HG03439 (cell line): ENCODE measurements at regions not wholly inside any gene's neighbourhood (a gene's known extent, or its start where the extent isn't known, plus 50 kb on each side); places are given as distances from the start of the nearest gene placed in this dataset.

Source experiments
- ATAC-seq: cut with Tn5 transposase; IDR thresholded peaks from one replicate; pipeline ENCODE4 v1.9.1; 2021; ENCODE audit warnings: mild to moderate bottlenecking, moderate library complexity; ENCODE audit not compliant: unreplicated experiment

DNA sequence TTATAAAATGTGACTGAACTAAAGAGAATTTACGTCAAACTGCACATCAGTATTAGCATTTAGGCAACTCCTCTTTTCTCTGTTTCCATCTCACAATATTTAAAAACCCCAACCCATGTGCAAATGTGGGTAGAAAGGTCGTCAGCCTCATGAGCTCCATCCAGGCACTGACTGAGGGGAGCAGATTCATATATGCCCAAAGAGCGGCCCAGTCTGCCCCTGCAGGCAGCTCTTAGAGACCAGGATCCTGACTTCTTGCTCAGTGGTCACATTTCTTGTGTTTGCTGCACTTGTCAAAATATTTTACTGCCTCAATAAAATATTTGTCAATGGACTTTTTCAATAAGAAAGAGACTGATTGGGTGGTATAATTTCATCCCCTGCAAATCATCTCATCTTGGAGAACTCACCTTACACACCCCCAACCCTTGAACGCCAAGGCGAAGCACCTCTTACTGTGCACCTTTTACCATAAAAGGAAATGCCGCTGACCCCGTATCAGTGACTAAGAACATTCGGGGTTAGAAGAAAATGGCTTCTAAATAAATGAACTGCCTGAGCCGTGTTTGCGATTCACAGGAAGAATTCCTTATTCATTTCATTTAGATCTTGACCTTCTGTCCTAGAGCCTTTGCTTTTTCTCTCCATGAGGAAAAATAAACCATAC is 418.8 kb downstream of the BCL11B start:
- ATAC-seq: no peak

DNA sequence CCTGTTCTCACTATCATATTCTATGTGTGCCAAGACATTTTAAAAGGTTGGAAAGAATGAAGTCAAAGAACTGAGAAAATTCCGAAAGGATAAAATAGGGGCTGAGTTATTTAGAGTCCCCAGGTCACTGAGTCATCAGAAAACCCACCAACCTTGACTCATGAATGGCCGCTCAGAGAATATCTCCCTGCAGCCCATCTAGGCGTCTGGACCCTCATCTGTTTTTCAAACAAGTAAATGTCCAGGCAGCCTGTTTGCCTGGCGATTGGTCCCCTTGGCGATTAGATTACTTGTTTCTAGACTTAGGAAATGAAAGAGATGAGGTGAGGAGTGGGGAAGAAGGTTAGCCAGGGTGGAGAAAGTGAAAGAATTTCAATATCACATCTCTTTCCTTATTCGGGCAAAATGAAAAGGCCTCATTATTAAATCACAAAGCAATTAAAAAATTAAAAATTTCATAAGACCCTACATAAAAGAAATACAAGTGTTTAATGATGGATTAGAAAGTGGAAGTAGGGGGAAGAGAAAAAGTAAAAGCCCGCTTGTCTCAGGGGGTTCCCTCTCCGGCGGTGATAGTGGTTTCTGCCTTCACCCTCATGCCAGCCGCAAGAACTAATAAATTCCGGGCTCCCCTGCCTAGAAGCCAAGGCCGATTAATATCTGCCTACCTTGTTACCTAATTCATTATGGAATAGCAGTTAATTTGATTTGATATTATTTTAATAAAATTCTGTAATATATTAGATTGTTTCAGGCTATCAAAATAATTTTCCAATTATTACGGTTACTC is 415.9 kb downstream of the BCL11B start:
- ATAC-seq: no peak

DNA sequence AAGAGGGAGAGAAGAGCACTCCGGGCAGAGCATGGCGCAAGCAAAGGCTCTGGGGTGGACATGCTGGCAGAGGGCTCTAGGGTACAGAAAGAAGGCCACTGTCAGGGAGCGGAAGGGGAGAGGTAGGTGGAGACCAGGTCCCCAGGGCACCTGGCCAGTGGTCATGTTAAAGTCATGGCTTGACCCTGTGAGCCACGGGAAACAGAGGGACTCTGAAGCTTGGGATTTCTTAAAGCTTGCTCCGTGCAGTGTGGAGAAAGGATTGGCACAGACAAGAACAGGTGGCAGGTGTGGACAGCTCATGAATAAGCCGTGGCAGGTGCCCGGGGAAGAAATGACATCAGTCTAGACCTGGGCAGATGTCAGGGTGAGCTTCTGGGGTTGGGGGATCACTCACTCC is 413.8 kb downstream of the BCL11B start:
- no peak for ATAC-seq

DNA sequence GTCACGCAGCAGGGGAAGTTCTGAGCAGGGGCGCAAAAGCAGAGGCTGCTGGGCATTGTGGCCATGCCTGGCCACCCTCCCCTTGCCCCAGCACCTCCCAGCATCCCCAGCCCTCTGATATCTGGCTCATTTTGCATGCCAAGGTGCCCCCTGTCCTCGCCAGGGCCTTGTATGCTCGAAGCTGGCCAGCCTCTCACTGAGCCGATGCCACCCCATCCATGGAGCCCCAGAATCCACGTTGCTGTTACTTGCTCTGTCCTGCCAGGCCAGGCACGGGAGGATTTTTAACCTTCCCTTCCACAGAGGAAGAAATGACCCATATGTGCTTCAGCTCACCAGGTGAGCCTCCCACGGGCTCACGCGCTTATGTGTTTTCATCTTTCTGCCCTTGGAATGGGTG is 413.4 kb downstream of the BCL11B start:
- no peak for ATAC-seq

DNA sequence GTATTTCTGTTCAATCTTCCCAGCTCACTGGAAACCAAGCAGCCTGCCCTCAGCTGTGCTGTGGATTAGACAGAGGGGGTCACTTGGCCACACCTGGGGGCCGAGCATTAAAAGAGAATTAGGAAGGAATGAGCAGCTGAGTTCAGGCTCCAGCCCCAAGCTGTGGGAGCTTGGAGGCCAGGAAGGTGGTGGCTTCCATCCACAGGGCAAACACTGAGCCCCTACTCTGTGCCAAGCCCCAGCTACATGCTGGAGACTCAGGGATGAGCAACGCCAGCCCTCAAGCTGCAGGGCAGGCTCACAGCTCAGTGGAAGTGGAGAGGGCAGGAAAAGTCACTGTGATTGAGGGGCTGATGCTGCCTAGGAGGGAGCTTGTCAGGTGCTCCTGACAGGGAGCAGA is 412.7 kb downstream of the BCL11B start:
- ATAC-seq: no peak

DNA sequence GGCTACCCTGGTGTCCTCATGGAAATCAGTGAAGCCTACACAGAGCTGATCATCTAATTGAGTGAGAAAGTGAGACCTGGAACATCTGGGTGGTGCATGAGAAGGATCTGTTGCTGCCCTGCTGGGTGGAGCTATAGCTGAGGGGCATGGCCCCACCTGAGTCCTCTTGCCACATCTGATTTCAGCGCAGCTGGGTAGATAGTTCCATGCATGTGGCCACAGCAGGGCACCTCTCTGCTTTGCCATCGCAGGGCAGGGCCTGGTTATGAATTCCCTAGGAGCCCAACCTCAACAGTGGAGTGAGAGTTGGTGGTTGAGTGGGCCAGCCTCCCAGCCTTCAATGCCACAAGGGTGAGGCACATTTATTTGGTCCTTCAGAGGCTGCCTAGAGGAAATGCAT is 407.8 kb downstream of the BCL11B start:
- ATAC-seq: no peak

DNA sequence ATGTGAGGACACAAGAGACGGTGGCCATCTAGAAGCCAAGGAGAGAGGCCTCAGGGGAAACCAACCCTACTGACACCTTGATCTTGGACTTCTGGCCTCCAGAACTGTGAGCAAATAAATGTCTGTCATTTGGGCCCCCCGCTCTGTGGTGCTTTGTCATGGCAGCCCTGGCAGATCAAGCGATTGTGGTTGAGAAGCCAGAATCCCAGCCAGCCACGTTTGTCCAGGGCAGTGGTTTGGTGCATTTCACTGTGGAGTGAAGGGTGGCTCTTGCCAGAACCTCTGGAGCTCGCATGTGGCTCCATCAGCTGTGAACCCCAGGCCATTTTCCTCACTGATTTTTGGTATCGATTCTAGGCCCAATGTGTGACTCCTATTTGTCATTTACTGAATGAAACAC is 404.9 kb downstream of the BCL11B start:
- ATAC-seq: no peak

DNA sequence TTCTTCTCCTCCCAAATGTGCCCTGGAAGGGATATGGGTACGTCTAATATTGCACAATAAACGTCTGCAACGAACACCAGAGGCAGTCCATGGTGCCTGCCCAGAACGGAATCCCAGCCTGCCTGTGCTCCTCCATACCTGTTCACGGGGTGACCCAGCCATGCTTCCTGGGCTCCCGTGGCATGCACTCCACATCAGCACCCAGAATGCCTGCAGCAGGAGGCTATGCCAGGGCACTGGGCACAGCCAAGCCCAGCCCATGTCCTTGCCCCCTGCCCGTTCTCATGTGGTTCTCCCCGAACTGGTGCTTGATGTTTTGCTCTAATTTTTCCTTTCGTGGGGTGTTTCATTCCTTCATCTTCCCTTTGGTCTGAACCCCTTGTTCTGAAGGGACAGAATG is 404.3 kb downstream of the BCL11B start:
- ATAC-seq: no peak

DNA sequence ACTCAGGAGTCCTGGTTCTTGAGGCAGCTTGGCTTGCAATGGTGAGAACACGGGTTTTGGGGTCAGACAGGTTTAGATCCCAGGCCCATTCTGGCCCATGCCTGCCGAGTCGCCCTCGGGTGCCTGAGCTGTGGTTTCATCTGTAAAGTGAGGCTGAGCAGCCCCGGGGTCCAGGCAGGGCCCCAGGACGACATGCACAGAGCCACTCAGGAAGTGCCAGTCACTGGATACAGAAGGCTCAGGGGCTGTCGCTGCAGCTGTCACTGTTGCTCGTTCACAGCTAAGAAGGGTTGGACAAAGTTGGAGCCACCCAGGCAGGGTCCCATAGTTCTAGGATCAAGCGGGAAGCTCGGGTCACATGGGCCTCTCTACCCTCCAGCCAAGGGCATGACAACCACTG is 403.1 kb downstream of the BCL11B start:
- no peak for ATAC-seq

DNA sequence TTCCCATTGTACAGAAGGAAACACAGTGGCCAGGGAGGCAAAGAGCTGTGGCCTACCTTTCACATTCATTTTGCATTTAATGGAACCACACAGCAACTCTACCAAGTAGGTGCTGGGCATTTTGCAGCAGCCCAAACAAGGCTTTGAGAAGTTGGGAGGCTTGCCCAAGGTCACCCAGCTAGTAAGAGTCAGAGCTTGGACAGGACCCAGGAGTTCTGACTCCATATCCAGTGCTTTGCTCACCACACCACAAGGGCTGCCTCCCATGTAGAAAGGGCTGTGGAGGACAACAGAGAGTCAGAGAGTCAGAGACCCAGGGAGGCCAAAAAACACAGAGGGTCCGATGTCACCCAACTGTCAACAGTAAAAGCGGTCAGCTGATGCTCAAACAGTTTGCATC is 400.2 kb downstream of the BCL11B start:
- ATAC-seq: no peak

DNA sequence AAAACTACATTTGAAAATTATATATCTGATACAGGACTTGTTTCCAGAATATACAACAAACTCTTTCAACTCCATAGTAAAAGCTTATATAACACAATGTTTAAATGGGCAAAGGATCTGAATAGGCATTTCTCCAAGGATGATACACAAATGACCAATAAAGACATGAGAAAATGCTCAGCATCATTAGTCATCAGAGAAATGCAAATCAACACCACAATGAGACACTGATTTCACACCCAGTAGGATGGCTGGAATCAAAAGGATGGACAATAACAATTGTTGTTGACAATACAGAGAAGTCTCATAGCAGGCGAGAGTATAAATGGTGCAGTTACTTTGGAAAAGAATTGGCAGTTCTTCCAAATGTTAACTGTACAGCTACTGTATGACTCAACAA is 394.9 kb downstream of the BCL11B start:
- ATAC-seq: no peak

DNA sequence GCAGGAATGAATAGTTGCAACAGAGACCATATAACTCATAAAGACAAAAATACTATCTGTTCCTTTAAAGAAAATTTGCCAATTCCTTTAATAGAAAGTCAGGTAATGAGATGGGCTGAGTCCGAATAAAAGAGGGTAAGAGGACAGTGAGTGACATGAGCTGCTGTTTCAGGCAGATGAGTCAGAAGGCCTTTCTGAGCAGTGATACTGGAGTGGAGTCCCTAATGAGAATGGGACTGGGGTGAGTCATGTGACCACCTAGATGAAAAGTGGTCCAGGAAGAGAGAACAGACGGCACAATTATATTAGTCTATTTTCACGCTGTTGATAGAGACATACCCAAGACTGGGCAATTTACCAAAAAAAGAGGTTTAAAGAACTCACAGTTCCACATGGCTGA is 393.7 kb downstream of the BCL11B start:
- ATAC-seq: no peak

DNA sequence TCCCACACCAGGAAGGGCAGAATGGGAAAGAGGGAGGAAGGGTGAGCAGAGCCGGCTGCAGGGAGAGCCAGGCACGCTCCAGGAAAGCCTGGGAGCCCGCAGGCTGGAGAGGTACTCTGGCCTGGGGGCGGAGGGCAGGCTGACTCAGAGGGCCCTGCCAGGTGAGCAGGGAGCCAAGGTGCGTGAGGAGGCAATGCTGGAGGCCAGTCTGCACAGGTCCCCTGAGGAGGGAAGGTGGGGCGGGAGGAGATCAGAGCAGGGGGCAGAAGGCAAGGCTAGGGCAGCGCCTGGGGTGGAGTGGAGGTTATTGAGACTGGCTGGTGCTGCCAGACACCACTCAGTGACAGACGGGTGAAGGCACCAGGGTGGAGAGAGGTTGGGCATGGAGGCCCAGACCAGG is 385.0 kb downstream of the BCL11B start:
- no peak for ATAC-seq

DNA sequence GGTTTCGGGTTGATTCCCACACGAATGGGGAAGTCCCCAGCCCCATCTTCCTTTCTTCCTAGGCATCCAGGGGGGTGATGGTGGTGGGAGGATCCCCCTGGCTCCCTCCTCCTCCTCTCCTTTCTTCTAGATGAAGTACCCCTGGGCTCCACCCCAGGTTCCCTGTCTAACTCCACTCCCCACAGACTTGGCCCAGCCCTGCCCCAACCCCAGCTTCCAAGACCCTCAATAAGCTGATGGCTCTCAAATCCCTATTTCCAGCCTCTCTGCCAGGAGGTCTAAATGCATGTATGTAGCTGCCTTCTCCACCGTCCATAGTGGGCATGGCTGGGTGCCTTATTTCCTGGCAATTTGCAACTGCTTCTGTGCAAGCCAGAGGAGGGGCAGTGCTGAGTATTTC is 383.7 kb downstream of the BCL11B start:
- no peak for ATAC-seq

DNA sequence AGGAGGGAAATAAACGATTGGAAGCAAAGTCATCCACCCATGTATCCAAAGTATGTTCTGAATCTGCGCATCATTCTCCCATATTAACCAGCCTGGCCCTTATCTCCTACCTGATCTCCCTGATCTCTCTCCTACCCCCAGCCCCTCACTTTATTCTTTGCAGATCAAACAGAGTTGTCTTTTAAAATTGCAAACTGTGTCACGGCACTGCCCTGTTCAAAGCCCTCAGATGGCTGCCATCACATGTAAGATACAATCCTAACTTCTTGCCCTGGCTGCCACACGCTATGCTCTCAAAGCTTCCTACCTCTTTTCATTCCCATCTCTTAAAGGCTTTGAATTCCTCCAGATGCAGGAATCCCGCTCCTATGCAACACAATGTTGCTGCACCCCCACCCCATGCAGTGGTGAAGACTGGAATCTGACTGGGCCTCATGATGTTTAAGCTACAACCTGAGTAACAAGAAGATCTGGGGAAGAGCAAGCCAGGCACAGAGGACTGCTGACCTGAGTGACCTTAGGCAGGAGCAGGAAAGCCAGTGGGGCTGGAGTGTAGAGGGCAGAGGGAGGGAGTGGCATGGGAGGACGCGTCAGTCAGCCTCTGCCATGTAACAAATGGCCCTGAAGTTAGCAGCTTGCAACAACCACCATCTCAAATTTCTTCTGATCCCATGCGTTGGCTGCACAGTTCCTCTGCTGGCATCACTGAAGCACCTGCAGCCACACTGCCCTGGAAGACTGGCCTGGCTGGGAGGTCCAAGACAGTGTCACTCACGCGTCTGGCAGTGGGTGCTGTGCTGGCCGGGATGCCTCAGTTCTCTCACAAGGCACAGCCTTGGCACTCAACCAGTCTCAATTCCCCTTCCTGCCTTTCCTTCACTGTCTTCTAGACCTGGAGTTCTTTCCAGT is 382.8 kb downstream of the BCL11B start:
- no peak for ATAC-seq

DNA sequence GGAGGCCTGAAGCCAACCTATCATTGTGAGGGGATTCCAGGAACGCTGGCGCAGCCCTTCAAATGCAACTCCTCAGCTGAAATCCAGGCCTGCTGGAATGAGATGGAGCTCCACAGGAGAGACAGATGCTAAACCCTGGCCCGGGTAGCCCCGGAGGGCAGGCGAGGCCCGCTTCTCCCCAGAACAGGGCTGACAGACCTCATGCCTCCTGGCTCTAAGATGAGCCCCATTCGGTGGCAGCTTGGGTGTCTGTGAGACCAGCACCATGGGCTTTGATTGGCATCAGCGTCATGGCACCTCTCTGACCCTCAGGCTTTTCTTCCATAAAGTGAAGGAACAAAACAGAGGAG is 382.2 kb downstream of the BCL11B start:
- ATAC-seq: no peak

DNA sequence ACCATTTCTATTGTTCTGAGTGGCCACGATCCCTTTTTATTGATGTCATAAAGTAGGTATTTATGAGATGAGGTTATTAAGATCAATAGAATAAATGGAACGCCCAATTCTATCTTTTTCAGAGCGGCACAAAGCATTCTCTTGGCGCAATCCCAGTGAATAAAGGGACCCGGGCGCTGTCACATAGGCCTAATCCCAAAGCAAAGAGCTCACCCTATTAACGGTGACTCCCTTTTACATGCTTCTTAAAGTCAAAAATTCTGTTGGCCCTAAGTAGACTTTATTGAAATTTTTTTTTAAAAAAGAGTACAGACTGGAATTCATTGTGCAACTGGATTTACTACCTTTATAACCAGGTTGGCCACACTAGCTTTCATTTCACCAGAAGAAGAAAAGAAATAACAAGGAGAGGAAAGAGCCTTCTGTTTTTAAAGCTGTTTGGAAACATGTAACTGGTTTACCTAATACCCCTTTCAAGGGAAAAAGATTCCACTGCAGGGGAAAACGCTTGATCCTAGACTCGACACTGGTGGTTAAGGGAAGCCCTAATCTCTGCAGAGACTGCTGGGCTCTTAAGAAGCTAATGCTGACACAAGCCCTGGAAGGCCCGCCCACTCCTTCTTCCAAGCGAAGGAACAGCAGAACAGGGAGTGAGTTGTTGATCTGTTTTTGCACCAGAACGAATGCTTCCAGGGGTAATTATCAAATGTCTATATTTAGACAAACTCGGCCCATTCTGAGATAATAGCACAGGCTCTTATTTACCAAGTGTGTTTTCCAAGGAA is 381.2 kb downstream of the BCL11B start:
- no peak for ATAC-seq

DNA sequence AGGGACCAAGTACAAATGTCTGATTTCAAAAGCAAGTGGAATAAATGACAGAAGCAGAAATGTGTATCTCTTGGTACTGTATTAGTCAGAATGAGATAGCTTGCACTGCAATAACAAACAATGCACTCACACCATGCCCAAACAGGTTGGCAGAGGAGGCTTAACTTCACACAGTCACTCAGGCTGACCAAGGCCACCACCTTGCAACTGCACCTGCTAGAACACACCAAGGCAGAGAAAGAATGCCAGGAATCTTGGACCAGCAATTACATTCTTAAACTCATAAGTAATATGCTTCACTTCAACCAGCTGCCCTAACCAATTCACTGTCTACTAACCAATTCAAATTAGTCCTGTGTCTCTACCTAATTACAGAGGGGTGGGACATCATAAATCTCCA is 378.3 kb downstream of the BCL11B start:
- ATAC-seq: no peak

DNA sequence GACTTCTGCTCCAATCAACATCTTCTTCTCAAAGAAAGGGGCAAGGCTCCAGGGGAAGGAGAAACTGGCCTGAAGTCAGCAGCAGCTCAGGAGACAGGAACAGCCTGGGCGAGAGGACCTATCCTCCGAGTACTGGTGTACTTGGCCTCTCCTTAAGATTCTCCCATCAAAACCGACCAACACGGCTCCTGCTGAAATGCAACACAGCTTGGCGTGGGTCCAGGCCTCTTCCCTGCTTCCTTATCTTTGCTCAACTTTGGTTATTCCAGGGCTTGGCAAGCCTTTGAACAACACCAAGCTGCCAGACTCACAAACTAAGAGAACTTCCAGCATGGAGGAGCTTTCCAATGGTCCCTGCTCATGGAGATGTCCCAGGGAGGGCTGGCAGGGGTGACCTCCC is 377.4 kb downstream of the BCL11B start:
- no peak for ATAC-seq

DNA sequence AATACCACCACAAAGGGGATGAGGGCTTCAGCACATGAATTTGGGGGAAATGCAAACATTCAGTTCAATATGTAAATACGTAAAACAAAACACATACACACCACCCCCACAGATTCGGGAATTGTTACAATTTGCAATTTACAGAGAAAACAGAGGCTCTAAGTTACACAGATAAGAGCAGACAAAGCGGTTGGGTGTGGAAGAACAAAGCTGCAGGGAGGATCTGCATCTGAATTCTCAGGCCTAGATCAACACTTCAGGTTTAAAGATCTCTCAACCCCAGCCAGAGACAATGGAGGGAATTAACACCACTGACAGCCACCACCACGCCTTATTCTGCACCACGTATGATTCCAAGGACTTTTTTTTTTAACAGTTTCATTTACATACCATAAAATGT is 375.5 kb downstream of the BCL11B start:
- no peak for ATAC-seq
